Astrocyte (in vitro differentiated cells and primary cell): ENCODE measurements at regions not wholly inside any gene's neighbourhood (a gene's known extent, or its start where the extent isn't known, plus 50 kb on each side); places are given as distances from the start of the nearest gene placed in this dataset.

Experiments used
- DNase-seq: peaks from one replicate; pipeline ENCODE4 v3.0.0-alpha.2; 2010; ENCODE audit warnings: low read depth
- FAIRE-seq: peaks from 2 replicates; lab custom pipeline; 2011; peaks lifted over from hg19 to GRCh38; lab: Jason Lieb, UNC
- H2AFZ ChIP-seq: 2 replicates; pipeline ENCODE4 v1.6.0; 2012; ENCODE audit warnings: low read depth, low read length, inconsistent platforms
- H3K27ac ChIP-seq: 2 replicates; pipeline ENCODE4 v1.5.1; 2011; ENCODE audit warnings: low read depth, low read length, inconsistent platforms
- H3K27me3 ChIP-seq: 2 replicates; pipeline ENCODE4 v1.6.0; 2011; ENCODE audit warnings: low read length, inconsistent platforms; ENCODE audit not compliant: insufficient read depth
- H3K36me3 ChIP-seq: 2 replicates; pipeline ENCODE4 v1.5.1; 2011; ENCODE audit warnings: low read length, inconsistent platforms; ENCODE audit not compliant: insufficient read depth
- H3K4me1 ChIP-seq: 2 replicates; pipeline ENCODE4 v1.5.1; 2011; ENCODE audit warnings: low read length, inconsistent platforms; ENCODE audit not compliant: insufficient read depth
- H3K4me2 ChIP-seq: 2 replicates; pipeline ENCODE4 v1.6.0; 2012; ENCODE audit warnings: low read length, inconsistent platforms
- H3K4me3 ChIP-seq: 2 replicates; pipeline ENCODE4 v1.5.1; 2011; ENCODE audit warnings: low read depth, mild to moderate bottlenecking, low read length, inconsistent platforms; ENCODE audit not compliant: insufficient read depth
- H3K79me2 ChIP-seq: 2 replicates; pipeline ENCODE4 v1.6.0; 2012; ENCODE audit warnings: mild to moderate bottlenecking, low read length, inconsistent platforms; ENCODE audit not compliant: insufficient read depth
- H3K9ac ChIP-seq: 2 replicates; pipeline ENCODE4 v1.6.0; 2012; ENCODE audit warnings: mild to moderate bottlenecking, low read length, inconsistent platforms
- H3K9me3 ChIP-seq: 2 replicates; pipeline ENCODE4 v1.5.1; 2012; ENCODE audit warnings: low read depth, mild to moderate bottlenecking, low read length, inconsistent platforms; ENCODE audit not compliant: insufficient read depth
- H4K20me1 ChIP-seq: 2 replicates; pipeline ENCODE4 v1.6.0; 2012; ENCODE audit warnings: low read length, inconsistent platforms; ENCODE audit not compliant: insufficient read depth
- H3K27ac Mint-ChIP-seq: one replicate; pipeline ENCODE4 v1.8.0; 2021; ENCODE audit warnings: mild to moderate bottlenecking, mixed read lengths; ENCODE audit not compliant: unreplicated experiment
- H3K27me3 Mint-ChIP-seq: one replicate; pipeline ENCODE4 v1.8.0; 2021; ENCODE audit warnings: low read depth, mixed read lengths; ENCODE audit not compliant: unreplicated experiment
- H3K36me3 Mint-ChIP-seq: one replicate; pipeline ENCODE4 v1.8.0; 2021; ENCODE audit warnings: low read depth, mixed read lengths; ENCODE audit not compliant: unreplicated experiment
- H3K4me1 Mint-ChIP-seq: one replicate; pipeline ENCODE4 v1.8.0; 2021; ENCODE audit warnings: low read depth, mixed read lengths; ENCODE audit not compliant: unreplicated experiment
- H3K4me3 Mint-ChIP-seq: one replicate; pipeline ENCODE4 v1.8.0; 2021; ENCODE audit warnings: mild to moderate bottlenecking, moderate library complexity, mixed read lengths; ENCODE audit not compliant: unreplicated experiment
- H3K9me3 Mint-ChIP-seq: one replicate; pipeline ENCODE4 v1.8.0; 2021; ENCODE audit warnings: mild to moderate bottlenecking, mixed read lengths; ENCODE audit not compliant: unreplicated experiment
- EZH2 ChIP-seq: IDR thresholded peaks from 2 replicates; pipeline ENCODE4 v1.6.1; 2012; ENCODE audit warnings: mild to moderate bottlenecking, low read length, inconsistent platforms; ENCODE audit not compliant: insufficient read depth
- TF ChIP-seq, protein P1 (sequence below): IDR thresholded peaks from 2 replicates; pipeline ENCODE4 v1.5.1; 2011; ENCODE audit warnings: low read depth, mild to moderate bottlenecking, inconsistent platforms, low read length, moderate library complexity; ENCODE audit not compliant: insufficient read depth

DNA sequence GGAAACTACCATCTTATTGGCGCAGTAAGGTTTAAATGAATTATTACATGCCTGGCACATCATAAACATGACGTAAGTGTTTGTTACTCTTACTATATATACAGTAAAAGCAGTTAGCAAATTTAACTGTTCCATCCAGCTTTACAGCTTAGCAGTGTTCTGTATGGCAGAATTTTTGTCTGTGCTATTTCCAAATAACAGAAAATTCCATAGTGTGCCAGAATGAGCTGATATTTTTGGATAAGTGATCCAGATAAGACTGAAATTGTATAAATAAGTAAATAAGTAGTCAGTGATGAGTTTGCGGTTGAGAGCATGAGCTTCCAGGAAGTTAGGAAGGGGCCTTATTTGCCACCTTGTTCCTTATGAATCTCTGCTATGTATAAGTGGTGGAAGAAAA is 236.5 kb upstream of the SLC10A2 start:
- Histone ChIP-seq H4K20me1 (no peaks in the 10 kb centered on the region), H3K36me3 (no peaks in the 10 kb centered on the region), H3K27ac (no peak overlapping the region), H3K9me3 (no peaks in the 10 kb centered on the region), H3K4me2 (no peak overlapping the region), H3K9ac (no peak overlapping the region), H2AFZ (no peak overlapping the region), H3K4me3 (no peak overlapping the region), H3K27me3 (no peaks in the 10 kb centered on the region), H3K4me1 (no peaks in the 10 kb centered on the region), H3K79me2 (no peaks in the 10 kb centered on the region)
- no peak overlapping the region for H3K4me3 Mint-ChIP-seq
- H3K27ac Mint-ChIP-seq: no peak overlapping the region
- DNase-seq: no peak
- no peaks in the 10 kb centered on the region for H3K36me3 Mint-ChIP-seq
- no peak for FAIRE-seq
- no peak for TF ChIP-seq EZH2
- TF ChIP-seq, protein P1, sequence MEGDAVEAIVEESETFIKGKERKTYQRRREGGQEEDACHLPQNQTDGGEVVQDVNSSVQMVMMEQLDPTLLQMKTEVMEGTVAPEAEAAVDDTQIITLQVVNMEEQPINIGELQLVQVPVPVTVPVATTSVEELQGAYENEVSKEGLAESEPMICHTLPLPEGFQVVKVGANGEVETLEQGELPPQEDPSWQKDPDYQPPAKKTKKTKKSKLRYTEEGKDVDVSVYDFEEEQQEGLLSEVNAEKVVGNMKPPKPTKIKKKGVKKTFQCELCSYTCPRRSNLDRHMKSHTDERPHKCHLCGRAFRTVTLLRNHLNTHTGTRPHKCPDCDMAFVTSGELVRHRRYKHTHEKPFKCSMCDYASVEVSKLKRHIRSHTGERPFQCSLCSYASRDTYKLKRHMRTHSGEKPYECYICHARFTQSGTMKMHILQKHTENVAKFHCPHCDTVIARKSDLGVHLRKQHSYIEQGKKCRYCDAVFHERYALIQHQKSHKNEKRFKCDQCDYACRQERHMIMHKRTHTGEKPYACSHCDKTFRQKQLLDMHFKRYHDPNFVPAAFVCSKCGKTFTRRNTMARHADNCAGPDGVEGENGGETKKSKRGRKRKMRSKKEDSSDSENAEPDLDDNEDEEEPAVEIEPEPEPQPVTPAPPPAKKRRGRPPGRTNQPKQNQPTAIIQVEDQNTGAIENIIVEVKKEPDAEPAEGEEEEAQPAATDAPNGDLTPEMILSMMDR: no peak
- H3K27me3 Mint-ChIP-seq: no peaks in the 10 kb centered on the region
- no peaks in the 10 kb centered on the region for H3K4me1 Mint-ChIP-seq
- H3K9me3 Mint-ChIP-seq: no peaks in the 10 kb centered on the region

DNA sequence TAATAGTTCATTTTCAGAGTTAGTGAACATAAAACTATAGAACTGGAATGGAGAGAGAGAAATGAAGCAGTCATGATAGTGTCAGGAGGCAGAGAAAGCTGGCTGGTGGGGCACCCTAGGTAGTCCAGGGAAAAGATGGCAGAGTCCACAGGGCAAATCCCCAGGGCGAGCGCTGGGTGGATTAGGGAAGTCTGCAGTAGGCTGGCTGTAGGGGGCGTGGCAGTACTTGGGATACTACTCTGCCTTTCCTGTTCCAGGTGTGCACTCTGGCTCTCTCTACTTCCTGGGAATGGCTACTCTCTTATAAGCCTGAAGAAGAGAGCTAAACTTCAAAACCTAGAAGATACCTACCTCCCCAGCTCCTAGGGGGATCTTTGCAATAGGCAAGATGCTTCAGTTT is 232.9 kb upstream of the SLC10A2 start:
- Histone ChIP-seq H3K9me3 (no peaks in the 10 kb centered on the region), H3K36me3 (no peaks in the 10 kb centered on the region), H2AFZ (no peak overlapping the region), H4K20me1 (no peaks in the 10 kb centered on the region), H3K4me2 (no peak overlapping the region), H3K9ac (no peak overlapping the region), H3K27ac (no peak overlapping the region), H3K27me3 (no peaks in the 10 kb centered on the region), H3K4me3 (no peak overlapping the region), H3K79me2 (no peaks in the 10 kb centered on the region), H3K4me1 (no peaks in the 10 kb centered on the region)
- no peaks in the 10 kb centered on the region for H3K36me3 Mint-ChIP-seq
- TF ChIP-seq, protein P1: no peak
- TF ChIP-seq EZH2: no peak
- no peak overlapping the region for H3K4me3 Mint-ChIP-seq
- peaks cover 1% of the 10 kb centered on the region for H3K9me3 Mint-ChIP-seq
- H3K27ac Mint-ChIP-seq: no peak overlapping the region
- FAIRE-seq (no peak), DNase-seq (no peak)
- no peaks in the 10 kb centered on the region for H3K27me3 Mint-ChIP-seq
- no peaks in the 10 kb centered on the region for H3K4me1 Mint-ChIP-seq

DNA sequence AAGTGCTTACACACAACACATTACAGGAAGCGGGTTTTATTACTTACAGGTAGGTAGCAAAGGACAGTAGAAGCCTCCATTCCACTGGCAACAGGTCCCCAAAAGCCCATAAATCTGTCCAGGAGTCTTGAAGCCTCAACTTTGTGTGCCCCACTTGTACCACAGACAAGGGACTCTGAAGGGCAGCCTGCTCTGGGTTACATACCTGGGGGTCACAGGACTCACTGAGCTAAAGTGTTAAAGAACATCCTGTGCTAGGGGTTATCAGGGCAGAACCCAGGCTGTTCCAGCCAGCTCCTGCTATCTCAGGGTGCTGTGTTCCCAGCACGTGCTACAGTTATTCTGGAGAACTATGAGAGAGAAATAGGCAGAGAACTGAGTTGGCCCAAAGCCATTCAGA is 230.9 kb upstream of the SLC10A2 start:
- no peaks in the 10 kb centered on the region for H3K4me1 ChIP-seq
- no peaks in the 10 kb centered on the region for H4K20me1 ChIP-seq
- Mint-ChIP-seq H3K27me3 (no peaks in the 10 kb centered on the region), H3K4me3 (no peak overlapping the region), H3K36me3 (no peaks in the 10 kb centered on the region), H3K9me3 (peaks cover 1% of the 10 kb centered on the region), H3K27ac (no peak overlapping the region), H3K4me1 (peaks cover 2% of the 10 kb centered on the region)
- H3K4me3 ChIP-seq: no peak overlapping the region
- H2AFZ ChIP-seq: no peak overlapping the region
- H3K9me3 ChIP-seq: no peaks in the 10 kb centered on the region
- DNase-seq: no peak
- H3K4me2 ChIP-seq: no peak overlapping the region
- no peak for FAIRE-seq
- no peak overlapping the region for H3K27ac ChIP-seq
- no peaks in the 10 kb centered on the region for H3K27me3 ChIP-seq
- TF ChIP-seq, protein P1: no peak
- no peak for TF ChIP-seq EZH2
- H3K9ac ChIP-seq: no peak overlapping the region
- H3K36me3 ChIP-seq: no peaks in the 10 kb centered on the region
- H3K79me2 ChIP-seq: no peaks in the 10 kb centered on the region
